CD4-positive, alpha-beta T cell (primary cell): ENCODE measurements at regions not wholly inside any gene's neighbourhood (a gene's known extent, or its start where the extent isn't known, plus 50 kb on each side); places are given as distances from the start of the nearest gene placed in this dataset.

Source experiments
- ATAC-seq: fragments of 200-7000 bp; cut with Tn5 transposase; one replicate; pipeline ENCODE4 v1.10.0; 2022; ENCODE audit warnings: mild to moderate bottlenecking; ENCODE audit not compliant: poor library complexity
- CTCF ChIA-PET: fragments of 350-600 bp; sonication (Branson Sonifier 250); formaldehyde crosslinking; loops from one replicate; lab custom pipeline; 2021; ENCODE audit warnings: antibody characterized with exemption, inconsistent platforms; lab: Charles Lee
- POLR2A ChIA-PET: fragments of 350-600 bp; sonication (Branson Sonifier 250); formaldehyde crosslinking; loops from one replicate; lab custom pipeline; 2021; ENCODE audit warnings: antibody characterized with exemption, inconsistent platforms; lab: Charles Lee
- DNase-seq, 14 experiments: peaks; one replicate each; pipeline ENCODE4 v3.0.0-alpha.2; 2013 to 2020; ENCODE audit warnings: mixed read lengths in 2 of 14
- H3K27ac ChIP-seq, 2 donors: one replicate each; pipeline versions ENCODE4 v1.5.1 to v1.7.0; 2013; ENCODE audit warnings: low read length in 2 of 2, low read depth in 1 of 2, mild to moderate bottlenecking in 1 of 2
- H3K27me3 ChIP-seq, 2 experiments: 1 replicate in 1 of 2; 2 replicates in 1 of 2; pipeline versions ENCODE4 v1.6.1 to v1.7.0; 2013; ENCODE audit warnings: low read length in 2 of 2, control low read depth in 1 of 2, mild to moderate bottlenecking in 1 of 2, moderate library complexity in 1 of 2; ENCODE audit not compliant: insufficient read depth in 2 of 2, control insufficient read depth in 1 of 2
- H3K36me3 ChIP-seq: one replicate; pipeline ENCODE4 v1.6.1; 2013; ENCODE audit warnings: low read length, control low read depth; ENCODE audit not compliant: insufficient read depth
- H3K4me1 ChIP-seq: one replicate; pipeline ENCODE4 v1.6.1; 2013; ENCODE audit warnings: low read length, control low read depth; ENCODE audit not compliant: insufficient read depth
- H3K4me3 ChIP-seq: one replicate; pipeline ENCODE4 v1.5.1; 2013; ENCODE audit warnings: mild to moderate bottlenecking, low read length, moderate library complexity
- H3K9me3 ChIP-seq, 2 experiments: 1 replicate in 1 of 2; 2 replicates in 1 of 2; pipeline versions ENCODE4 v1.6.1 to v1.7.0; 2013; ENCODE audit warnings: low read length in 2 of 2, mild to moderate bottlenecking in 2 of 2, control low read depth in 1 of 2, moderate library complexity in 1 of 2; ENCODE audit not compliant: control insufficient read depth in 1 of 2, insufficient read depth in 1 of 2
- H3K27ac Mint-ChIP-seq: one replicate; pipeline ENCODE4 v1.8.0; 2020; ENCODE audit warnings: mixed read lengths
- H3K27me3 Mint-ChIP-seq: one replicate; pipeline ENCODE4 v1.8.0; 2021; ENCODE audit warnings: mixed read lengths
- H3K36me3 Mint-ChIP-seq: one replicate; pipeline ENCODE4 v1.8.0; 2021; ENCODE audit warnings: low read depth, mixed read lengths
- H3K4me1 Mint-ChIP-seq: one replicate; pipeline ENCODE4 v1.8.0; 2021; ENCODE audit warnings: low read depth, mixed read lengths
- H3K4me3 Mint-ChIP-seq: one replicate; pipeline ENCODE4 v1.8.0; 2020; ENCODE audit warnings: mild to moderate bottlenecking, mixed read lengths
- H3K9me3 Mint-ChIP-seq: one replicate; pipeline ENCODE4 v1.8.0; 2020; ENCODE audit warnings: mixed read lengths
- CTCF ChIP-seq: fragments of 200-600 bp; IDR thresholded peaks from one replicate; pipeline ENCODE4 v1.8.0; 2022; ENCODE audit warnings: antibody characterized with exemption, mild to moderate bottlenecking
- intact Hi-C, 2 experiments: fragments of 100-400 bp; cut with DNase I in 1 of 2; cut with micrococcal nuclease in 1 of 2; formaldehyde crosslinking; loops; one replicate each; pipeline versions ENCODE4 v1.15.1 to v1.9.0; 2023 to 2025; cut with DNase I, micrococcal nuclease

- intact Hi-C loops, result no loop called here
These were observed 385.9 kb downstream of the RASEF start for GRCh38 chr9:82677086-82677485.

GRCh38 chr9:82679472-82679871, 383.5 kb downstream of the RASEF start:
- no peaks in the 10 kb centered on the region for H3K4me1 ChIP-seq
- ChIA-PET POLR2A (no interaction called here), CTCF (no interaction called here)
- intact Hi-C loops, result no loop called here
- no peaks in the 10 kb centered on the region for H3K27me3 ChIP-seq
- Mint-ChIP-seq H3K4me3 (no peak overlapping the region), H3K4me1 (no peaks in the 10 kb centered on the region), H3K36me3 (no peaks in the 10 kb centered on the region), H3K9me3 (no peaks in the 10 kb centered on the region), H3K27me3 (no peaks in the 10 kb centered on the region), H3K27ac (no peak overlapping the region)
- no peaks in the 10 kb centered on the region for H3K36me3 ChIP-seq
- no peak for ATAC-seq
- TF ChIP-seq CTCF, result no peak
- H3K27ac ChIP-seq, result no peak overlapping the region
- H3K4me3 ChIP-seq, result no peak overlapping the region
- no peak for DNase-seq
- peaks cover 0 to 7% of the 10 kb centered on the region in 2 experiments for H3K9me3 ChIP-seq

More at GRCh38 chr9:82677086-82677485, 385.9 kb downstream of the RASEF start:
- no peak overlapping the region for H3K4me3 Mint-ChIP-seq
- H3K27me3 ChIP-seq, result no peaks in the 10 kb centered on the region
- DNase-seq (no peak), ATAC-seq (no peak)
- CTCF ChIA-PET, result no interaction called here
- TF ChIP-seq CTCF, result no peak
- H3K9me3 ChIP-seq, result peaks cover 0 to 3% of the 10 kb centered on the region in 2 experiments
- H3K4me1 Mint-ChIP-seq, result no peaks in the 10 kb centered on the region
- POLR2A ChIA-PET, result no interaction called here
- H3K4me3 ChIP-seq, result no peak overlapping the region
- H3K27ac Mint-ChIP-seq, result no peak overlapping the region
- H3K27ac ChIP-seq, result no peak overlapping the region
- H3K36me3 ChIP-seq, result no peaks in the 10 kb centered on the region
- no peaks in the 10 kb centered on the region for H3K36me3 Mint-ChIP-seq
- H3K9me3 Mint-ChIP-seq, result no peaks in the 10 kb centered on the region
- H3K27me3 Mint-ChIP-seq, result no peaks in the 10 kb centered on the region
- no peaks in the 10 kb centered on the region for H3K4me1 ChIP-seq

- POLR2A ChIA-PET, result no interaction called here
- no peak for TF ChIP-seq CTCF
- H3K9me3 ChIP-seq, result peaks cover 0 to 7% of the 10 kb centered on the region in 2 experiments
- Mint-ChIP-seq H3K4me1 (no peaks in the 10 kb centered on the region), H3K27ac (no peak overlapping the region), H3K9me3 (no peaks in the 10 kb centered on the region), H3K27me3 (no peaks in the 10 kb centered on the region), H3K4me3 (no peak overlapping the region), H3K36me3 (no peaks in the 10 kb centered on the region)
- no peaks in the 10 kb centered on the region for H3K27me3 ChIP-seq
- no peak for ATAC-seq
- no peak overlapping the region for H3K27ac ChIP-seq
- no peak for DNase-seq
- no peaks in the 10 kb centered on the region for H3K36me3 ChIP-seq
- CTCF ChIA-PET, result no interaction called here
- intact Hi-C loops, result no loop called here
- no peak overlapping the region for H3K4me3 ChIP-seq
- no peaks in the 10 kb centered on the region for H3K4me1 ChIP-seq
These were observed 382.6 kb downstream of the RASEF start for GRCh38 chr9:82680179-82680935.
